HCT116 (cell line): ENCODE measurements at regions not wholly inside any gene's neighbourhood (a gene's known extent, or its start where the extent isn't known, plus 50 kb on each side); places are given as distances from the start of the nearest gene placed in this dataset.

Experiments
- ATAC-seq: fragments of 200-7000 bp; cut with Tn5 transposase; 2 replicates; pipeline ENCODE4 v1.9.1; 2020; ENCODE audit warnings: mild to moderate bottlenecking, moderate library complexity
- BruUV-seq: library from RNA; stranded (reverse); fragments of 400-500 nt; replicated peaks from 2 replicates; lab custom pipeline; 2021; lab: Mats Ljungman, UMichigan
- CTCF ChIA-PET: fragments of 300-600 bp; sonication (Branson Sonifier 250); formaldehyde crosslinking; loops from one replicate; lab custom pipeline; 2021; ENCODE audit warnings: antibody characterized with exemption; lab: Charles Lee
- POLR2A ChIA-PET: fragments of 300-600, 350-600 bp; sonication (Branson Sonifier 250); formaldehyde crosslinking; loops from one replicate; lab custom pipeline; 2021; ENCODE audit warnings: antibody characterized with exemption; lab: Charles Lee
- RAD21 ChIA-PET, 2 experiments: fragments of 300-600 bp; sonication (Branson Sonifier 250); formaldehyde crosslinking; loops; one replicate each; lab custom pipeline; 2023; ENCODE audit warnings: low total read pairs in 2 of 2; ENCODE audit not compliant: uncharacterized antibody in 2 of 2, unreplicated experiment in 2 of 2, low non-redundant PET in 1 of 2; lab: Charles Lee
- DNase-seq: peaks from one replicate; pipeline ENCODE4 v3.0.0-alpha.2; 2010; ENCODE audit warnings: low read depth, low spot score
- H2AFZ ChIP-seq: fragments of 200-600 bp; shearing (Covaris generic), sonication (generic); 2 replicates; pipeline ENCODE4 v1.6.1; 2017; ENCODE audit warnings: low read depth, mixed run types, mixed read lengths, antibody characterized with exemption, low read length; ENCODE audit not compliant: poor library complexity, severe bottlenecking
- H3K27ac ChIP-seq: 2 replicates; pipeline ENCODE4 v1.5.1; 2012; ENCODE audit warnings: low read depth, low read length
- H3K27me3 ChIP-seq: fragments of 200-600 bp; sonication (generic); 2 replicates; pipeline ENCODE4 v1.6.1; 2016; ENCODE audit warnings: mixed run types, low read length, mixed read lengths; ENCODE audit not compliant: insufficient read depth
- H3K36me3 ChIP-seq, 2 experiments: fragments of 200-500 bp in 1 of 2; fragments of 200-600 bp in 1 of 2; sonication (Bioruptor generic) in 1 of 2; sonication (generic) in 1 of 2; 2 replicates each; pipeline versions ENCODE4 v1.5.1 to v1.6.1; 2014 to 2016; ENCODE audit warnings: low read length in 2 of 2, inconsistent platforms in 1 of 2, mixed read lengths in 1 of 2, mixed run types in 1 of 2; ENCODE audit not compliant: insufficient read depth in 2 of 2, control insufficient read depth in 1 of 2
- H3K4me1 ChIP-seq, 2 experiments: fragments of 200-600 bp in 1 of 2; sonication (generic) in 1 of 2; 2 replicates each; pipeline versions ENCODE4 v1.5.1 to v1.6.1; 2012 to 2017; ENCODE audit warnings: low read length in 2 of 2, inconsistent platforms in 1 of 2, mild to moderate bottlenecking in 1 of 2, mixed read lengths in 1 of 2, mixed run types in 1 of 2, moderate library complexity in 1 of 2; ENCODE audit not compliant: insufficient read depth in 2 of 2, control insufficient read depth in 1 of 2
- H3K4me2 ChIP-seq: fragments of 200-600 bp; sonication (generic); 2 replicates; pipeline ENCODE4 v1.6.1; 2017; ENCODE audit warnings: mixed run types, low read length, mixed read lengths
- H3K4me3 ChIP-seq, 2 experiments: fragments of 200-600 bp in 1 of 2; sonication (generic) in 1 of 2; replicated peaks in 1 of 2; 2 replicates each; pipeline ENCODE4 v1.5.1; 2011 to 2016; ENCODE audit warnings: low read length in 2 of 2, control low read depth in 1 of 2, low read depth in 1 of 2, mild to moderate bottlenecking in 1 of 2, mixed read lengths in 1 of 2, mixed run types in 1 of 2
- H3K79me2 ChIP-seq: fragments of 200-600 bp; sonication (generic); 2 replicates; pipeline ENCODE4 v1.6.1; 2017; ENCODE audit warnings: mild to moderate bottlenecking, mixed run types, low read length, moderate library complexity, mixed read lengths; ENCODE audit not compliant: insufficient read depth
- H3K9ac ChIP-seq: fragments of 200-600 bp; sonication (generic); 2 replicates; pipeline ENCODE4 v1.6.1; 2016; ENCODE audit warnings: low read length, mixed read lengths
- H3K9me2 ChIP-seq: fragments of 200-600 bp; sonication (generic), shearing (Covaris generic); 2 replicates; pipeline ENCODE4 v1.6.1; 2017; ENCODE audit warnings: mixed run types, mild to moderate bottlenecking, moderate library complexity; ENCODE audit not compliant: insufficient read depth
- H3K9me3 ChIP-seq, 2 experiments: fragments of 200-500 bp in 1 of 2; fragments of 200-600 bp in 1 of 2; sonication (Bioruptor generic) in 1 of 2; sonication (generic) in 1 of 2; 2 replicates each; pipeline ENCODE4 v1.6.1; 2014 to 2017; ENCODE audit warnings: low read length in 2 of 2, mixed read lengths in 2 of 2, inconsistent platforms in 1 of 2, low read depth in 1 of 2, mild to moderate bottlenecking in 1 of 2, mixed run types in 1 of 2, moderate library complexity in 1 of 2; ENCODE audit not compliant: control insufficient read depth in 1 of 2, insufficient read depth in 1 of 2
- H4K20me1 ChIP-seq: fragments of 200-600 bp; sonication (generic), shearing (Covaris generic); 2 replicates; pipeline ENCODE4 v1.6.1; 2017; ENCODE audit warnings: mixed run types, mild to moderate bottlenecking, moderate library complexity; ENCODE audit not compliant: insufficient read depth
- TCF7L2 ChIP-seq: IDR thresholded peaks from 2 replicates; pipeline ENCODE4 v1.7.0; 2011; ENCODE audit warnings: borderline replicate concordance, inconsistent platforms; ENCODE audit not compliant: insufficient read depth, insufficient read length; ENCODE audit errors: extremely low read depth
- intact Hi-C: fragments of 100-400 bp; cut with micrococcal nuclease; formaldehyde crosslinking; loops from 2 replicates; pipeline ENCODE4 v1.10.0; 2022
- TF ChIP-seq, protein P1 (sequence below), 3 experiments: fragments of 200-600 bp in 1 of 3; sonication (generic) in 1 of 3; IDR thresholded peaks in 2 of 3; conservative IDR thresholded peaks in 1 of 3; 2 replicates each; pipeline ENCODE4 v1.5.1; 2012 to 2017; ENCODE audit warnings: low read depth in 2 of 3, low read length in 2 of 3, antibody characterized with exemption in 1 of 3, borderline replicate concordance in 1 of 3, control low read depth in 1 of 3, mild to moderate bottlenecking in 1 of 3, mixed read lengths in 1 of 3, mixed run types in 1 of 3, moderate library complexity in 1 of 3; ENCODE audit not compliant: insufficient read depth in 1 of 3

DNA sequence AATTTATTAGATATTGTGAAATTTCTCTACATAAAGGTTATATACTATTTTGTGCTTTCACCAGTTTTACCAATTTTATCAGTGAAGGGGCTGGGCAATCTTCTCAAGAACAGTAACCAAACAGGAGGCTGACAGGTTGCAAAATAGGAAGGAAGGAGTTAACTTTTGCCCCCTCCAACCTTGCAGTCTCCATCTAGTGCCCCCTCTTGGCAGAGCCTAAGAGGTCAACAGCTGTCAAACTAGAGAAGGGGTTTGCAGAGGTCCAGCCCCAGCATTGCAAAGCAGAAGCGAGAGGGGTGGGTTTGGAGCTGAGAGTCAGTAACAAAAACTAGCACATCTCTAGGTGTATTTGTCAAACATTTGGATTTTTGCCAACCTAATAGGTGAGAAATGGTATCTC is 391.0 kb downstream of the CDC5L start:
- Histone ChIP-seq H3K27ac (no peak overlapping the region), H3K4me2 (no peak overlapping the region), H4K20me1 (no peaks in the 10 kb centered on the region), H3K9me3 (no peaks in the 10 kb centered on the region), H3K4me3 (no peak overlapping the region), H3K4me1 (no peaks in the 10 kb centered on the region), H3K27me3 (no peaks in the 10 kb centered on the region), H3K36me3 (no peaks in the 10 kb centered on the region), H2AFZ (no peak overlapping the region), H3K9me2 (no peaks in the 10 kb centered on the region), H3K9ac (no peak overlapping the region), H3K79me2 (no peaks in the 10 kb centered on the region)
- DNase-seq (no peak), ATAC-seq (no peak)
- intact Hi-C loops, result no loop called here
- RAD21 ChIA-PET, result no interaction called here
- no TSS peak for BruUV-seq
- TF ChIP-seq TCF7L2, result no peak
- TF ChIP-seq, protein P1, sequence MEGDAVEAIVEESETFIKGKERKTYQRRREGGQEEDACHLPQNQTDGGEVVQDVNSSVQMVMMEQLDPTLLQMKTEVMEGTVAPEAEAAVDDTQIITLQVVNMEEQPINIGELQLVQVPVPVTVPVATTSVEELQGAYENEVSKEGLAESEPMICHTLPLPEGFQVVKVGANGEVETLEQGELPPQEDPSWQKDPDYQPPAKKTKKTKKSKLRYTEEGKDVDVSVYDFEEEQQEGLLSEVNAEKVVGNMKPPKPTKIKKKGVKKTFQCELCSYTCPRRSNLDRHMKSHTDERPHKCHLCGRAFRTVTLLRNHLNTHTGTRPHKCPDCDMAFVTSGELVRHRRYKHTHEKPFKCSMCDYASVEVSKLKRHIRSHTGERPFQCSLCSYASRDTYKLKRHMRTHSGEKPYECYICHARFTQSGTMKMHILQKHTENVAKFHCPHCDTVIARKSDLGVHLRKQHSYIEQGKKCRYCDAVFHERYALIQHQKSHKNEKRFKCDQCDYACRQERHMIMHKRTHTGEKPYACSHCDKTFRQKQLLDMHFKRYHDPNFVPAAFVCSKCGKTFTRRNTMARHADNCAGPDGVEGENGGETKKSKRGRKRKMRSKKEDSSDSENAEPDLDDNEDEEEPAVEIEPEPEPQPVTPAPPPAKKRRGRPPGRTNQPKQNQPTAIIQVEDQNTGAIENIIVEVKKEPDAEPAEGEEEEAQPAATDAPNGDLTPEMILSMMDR (IDR thresholded peaks at IDR 0.05 in 2 of 3, conservative IDR thresholded peaks at IDR 0.05 in 1 of 3; ENCODE audit: borderline replicate concordance in 1 of 3, insufficient read depth in 1 of 3, low read depth in 2 of 3, low read length in 2 of 3), result 0 out of 6 replicates have a peak, but pooled peaks of 1 of the 3 experiments have one; percentile 16
- POLR2A ChIA-PET, result no interaction called here
- CTCF ChIA-PET, result no interaction called here
